CD4-positive, CD25-positive, alpha-beta regulatory T cell (primary cell): ENCODE measurements at regions not wholly inside any gene's neighbourhood (a gene's known extent, or its start where the extent isn't known, plus 50 kb on each side); places are given as distances from the start of the nearest gene placed in this dataset.

Experiments used
- ATAC-seq, 2 donors: fragments of 150-1000 bp; cut with Tn5 transposase; one replicate each; pipeline ENCODE4 v1.10.0; 2021; ENCODE audit warnings: low read depth in 2 of 2, moderate number of reproducible peaks in 2 of 2, moderate library complexity in 1 of 2
- DNase-seq, 3 donors: peaks; one replicate each; pipeline versions ENCODE4 v3.0.0 to v3.0.0-alpha.2; 2012 to 2022; ENCODE audit warnings: mixed read lengths in 1 of 3
- H3K27ac ChIP-seq: one replicate; pipeline ENCODE4 v1.7.0; 2013; ENCODE audit warnings: mild to moderate bottlenecking, low read length; ENCODE audit not compliant: insufficient read depth, poor library complexity, severe bottlenecking
- H3K27me3 ChIP-seq: one replicate; pipeline ENCODE4 v1.7.0; 2013; ENCODE audit warnings: low read length; ENCODE audit not compliant: control insufficient read depth, insufficient read depth
- H3K36me3 ChIP-seq: one replicate; pipeline ENCODE4 v1.7.0; 2013; ENCODE audit warnings: mild to moderate bottlenecking, low read length, moderate library complexity; ENCODE audit not compliant: control insufficient read depth, insufficient read depth
- H3K4me1 ChIP-seq: 2 replicates; pipeline ENCODE4 v1.7.0; 2013; ENCODE audit warnings: mild to moderate bottlenecking, low read length; ENCODE audit not compliant: insufficient read depth, control insufficient read depth, poor library complexity, severe bottlenecking
- H3K4me3 ChIP-seq: one replicate; pipeline ENCODE4 v1.7.0; 2013; ENCODE audit warnings: low read depth, mild to moderate bottlenecking, low read length, moderate library complexity
- H3K9me3 ChIP-seq, 2 experiments: 1 replicate in 1 of 2; 2 replicates in 1 of 2; pipeline ENCODE4 v1.7.0; 2013; ENCODE audit warnings: low read length in 2 of 2, mild to moderate bottlenecking in 1 of 2, moderate library complexity in 1 of 2; ENCODE audit not compliant: control insufficient read depth in 2 of 2
- H3K27ac Mint-ChIP-seq, 3 donors: one replicate each; pipeline ENCODE4 v1.8.0; 2020 to 2022; ENCODE audit warnings: mild to moderate bottlenecking in 3 of 3, mixed read lengths in 3 of 3, moderate library complexity in 2 of 3
- H3K27me3 Mint-ChIP-seq: one replicate; pipeline ENCODE4 v1.8.0; 2022; ENCODE audit warnings: mild to moderate bottlenecking, mixed read lengths
- H3K36me3 Mint-ChIP-seq: one replicate; pipeline ENCODE4 v1.8.0; 2020; ENCODE audit warnings: mixed read lengths
- H3K4me1 Mint-ChIP-seq, 4 donors: one replicate each; pipeline ENCODE4 v1.8.0; 2020 to 2022; ENCODE audit warnings: mixed read lengths in 4 of 4, mild to moderate bottlenecking in 1 of 4
- H3K4me3 Mint-ChIP-seq, 4 donors: one replicate each; pipeline ENCODE4 v1.8.0; 2020 to 2022; ENCODE audit warnings: mild to moderate bottlenecking in 4 of 4, mixed read lengths in 4 of 4, moderate library complexity in 3 of 4
- H3K9me3 Mint-ChIP-seq, 7 donors: one replicate each; pipeline ENCODE4 v1.8.0; 2020 to 2022; ENCODE audit warnings: mixed read lengths in 7 of 7, mild to moderate bottlenecking in 3 of 7, moderate library complexity in 2 of 7

DNA sequence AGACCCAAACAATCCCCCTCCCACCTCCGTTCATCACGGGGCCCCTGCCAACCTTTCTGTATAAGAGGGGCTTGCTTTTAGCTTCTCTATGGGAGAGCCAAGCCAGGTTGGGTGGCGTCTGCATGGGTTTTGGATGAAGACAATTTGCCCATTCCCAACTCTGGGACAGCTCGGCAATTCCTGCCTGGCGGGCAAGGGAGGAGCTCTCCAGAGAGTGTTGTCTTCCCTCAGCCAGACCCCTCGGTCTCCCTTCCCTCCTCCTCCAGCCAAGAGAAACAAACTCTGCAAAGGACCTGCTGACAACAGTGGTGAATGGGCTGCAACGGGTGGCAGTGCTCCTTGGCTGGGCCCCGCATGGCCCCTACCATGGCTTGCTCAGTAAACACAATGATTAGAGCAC is 267.2 kb upstream of the HDAC4 start:
- DNase-seq (no peak), ATAC-seq (no peak)
- Histone ChIP-seq H3K27ac (no peak overlapping the region), H3K4me1 (no peaks in the 10 kb centered on the region), H3K9me3 (no peaks in the 10 kb centered on the region), H3K27me3 (no peaks in the 10 kb centered on the region), H3K36me3 (no peaks in the 10 kb centered on the region), H3K4me3 (no peak overlapping the region)
- H3K4me3 Mint-ChIP-seq = no peak overlapping the region
- H3K9me3 Mint-ChIP-seq = no peaks in the 10 kb centered on the region
- peaks cover 11% of the 10 kb centered on the region for H3K27me3 Mint-ChIP-seq
- H3K27ac Mint-ChIP-seq = no peak overlapping the region
- H3K36me3 Mint-ChIP-seq = no peaks in the 10 kb centered on the region
- H3K4me1 Mint-ChIP-seq = no peaks in the 10 kb centered on the region

GRCh38 chr2:239667431-239667985 is 266.7 kb upstream of the HDAC4 start:
- DNase-seq (no peak), ATAC-seq (no peak)
- Histone ChIP-seq H3K27me3 (no peaks in the 10 kb centered on the region), H3K4me1 (no peaks in the 10 kb centered on the region), H3K4me3 (no peak overlapping the region), H3K36me3 (no peaks in the 10 kb centered on the region), H3K27ac (no peak overlapping the region), H3K9me3 (no peaks in the 10 kb centered on the region)
- Mint-ChIP-seq H3K27me3 (peaks cover 11% of the 10 kb centered on the region), H3K4me3 (no peak overlapping the region), H3K36me3 (no peaks in the 10 kb centered on the region), H3K27ac (peak overlapping the region in 1 of 3 donors; percentile 33), H3K4me1 (no peaks in the 10 kb centered on the region), H3K9me3 (no peaks in the 10 kb centered on the region)

DNA sequence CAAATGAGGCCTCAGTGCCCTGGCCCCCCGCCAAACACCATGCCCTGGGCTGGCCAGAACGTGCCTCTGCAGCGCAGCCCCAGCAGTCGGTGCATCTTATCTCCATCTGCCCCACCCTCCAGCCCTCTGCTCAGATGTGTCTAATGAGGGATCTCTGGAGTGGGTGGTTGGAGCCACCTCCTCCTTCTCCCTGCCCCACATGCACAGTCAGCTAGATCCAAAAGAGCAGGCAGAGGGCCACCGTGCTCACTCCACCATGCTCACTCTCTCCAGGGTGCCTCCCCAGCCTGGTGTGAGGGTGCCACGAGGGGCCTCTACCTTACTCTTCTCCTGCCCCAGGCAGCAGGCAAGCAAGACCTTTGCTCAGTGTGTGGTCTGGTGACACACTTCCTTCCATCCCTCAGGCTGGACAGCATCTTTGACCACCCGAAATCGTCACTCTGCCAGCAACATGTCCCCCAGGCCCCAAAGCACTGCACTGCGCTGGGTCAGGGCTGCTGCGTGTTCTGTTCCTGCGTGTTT is 266.1 kb upstream of the HDAC4 start:
- DNase-seq (no peak), ATAC-seq (no peak)
- H3K9me3 Mint-ChIP-seq = no peaks in the 10 kb centered on the region
- H3K27ac Mint-ChIP-seq = peak overlapping the region in 1 of 3 donors; percentile 33
- Histone ChIP-seq H3K9me3 (no peaks in the 10 kb centered on the region), H3K4me1 (no peaks in the 10 kb centered on the region), H3K27me3 (no peaks in the 10 kb centered on the region), H3K36me3 (no peaks in the 10 kb centered on the region), H3K27ac (no peak overlapping the region), H3K4me3 (no peak overlapping the region)
- no peaks in the 10 kb centered on the region for H3K36me3 Mint-ChIP-seq
- H3K27me3 Mint-ChIP-seq = peaks cover 11% of the 10 kb centered on the region
- H3K4me1 Mint-ChIP-seq = peaks cover 0 to 2% (median 0%) of the 10 kb centered on the region in 4 donors
- H3K4me3 Mint-ChIP-seq = no peak overlapping the region

DNA sequence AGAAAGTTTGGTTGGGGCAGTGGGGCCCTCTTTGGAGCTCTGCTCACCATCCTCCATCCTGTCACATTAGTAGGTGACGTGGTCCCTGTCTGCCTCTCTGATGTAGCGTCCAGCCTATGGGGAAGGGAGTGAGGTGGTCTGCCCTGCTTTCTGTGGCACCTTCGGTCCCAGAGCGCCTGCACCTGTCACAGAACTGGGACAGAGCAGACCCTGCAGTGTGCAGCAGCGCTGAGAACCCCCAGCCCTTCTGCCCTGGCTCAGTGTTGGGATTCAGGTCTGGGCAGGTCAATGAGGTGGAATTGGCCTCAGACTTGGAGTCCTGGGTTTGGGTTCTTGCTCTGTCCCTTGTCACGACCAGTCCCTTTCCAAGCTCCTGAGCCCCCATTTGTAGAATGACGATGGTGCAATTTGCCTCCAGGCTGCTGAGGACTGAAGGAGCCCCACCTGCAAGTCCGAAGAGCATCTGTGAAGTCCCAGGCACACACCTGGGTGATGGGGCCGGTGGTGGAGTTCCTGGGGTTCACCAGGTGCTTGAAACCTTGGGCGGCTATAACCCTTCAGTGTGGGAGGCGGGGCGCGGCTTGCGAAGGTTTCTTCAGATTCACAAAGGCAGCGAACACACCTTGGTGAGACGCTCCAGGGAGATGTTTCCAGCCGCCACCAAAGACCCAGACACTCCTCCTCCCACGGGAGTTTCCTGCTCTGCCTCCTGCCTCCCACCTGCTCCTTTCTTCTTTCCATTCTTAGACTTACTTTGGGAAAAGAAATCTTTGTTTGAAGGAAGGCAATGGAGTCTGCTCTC is 265.4 kb upstream of the HDAC4 start:
- no peak overlapping the region for H3K27ac Mint-ChIP-seq
- Histone ChIP-seq H3K4me1 (no peaks in the 10 kb centered on the region), H3K27ac (no peak overlapping the region), H3K4me3 (no peak overlapping the region), H3K27me3 (no peaks in the 10 kb centered on the region), H3K9me3 (no peaks in the 10 kb centered on the region), H3K36me3 (no peaks in the 10 kb centered on the region)
- DNase-seq (no peak), ATAC-seq (no peak)
- H3K9me3 Mint-ChIP-seq = no peaks in the 10 kb centered on the region
- peak overlapping the region in 1 of 4 donors; percentile 3 for H3K4me3 Mint-ChIP-seq
- peaks cover 14% of the 10 kb centered on the region for H3K27me3 Mint-ChIP-seq
- peaks cover 0 to 3% (median under 1%) of the 10 kb centered on the region in 4 donors for H3K4me1 Mint-ChIP-seq
- H3K36me3 Mint-ChIP-seq = no peaks in the 10 kb centered on the region

- DNase-seq = no peak
- Mint-ChIP-seq H3K27me3 (peaks cover 22% of the 10 kb centered on the region), H3K36me3 (no peaks in the 10 kb centered on the region), H3K27ac (no peak overlapping the region), H3K4me3 (no peak overlapping the region), H3K9me3 (no peaks in the 10 kb centered on the region), H3K4me1 (peaks cover 0 to 3% (median under 1%) of the 10 kb centered on the region in 4 donors)
- no peaks in the 10 kb centered on the region for H3K4me1 ChIP-seq
- no peaks in the 10 kb centered on the region for H3K9me3 ChIP-seq
- no peak overlapping the region for H3K27ac ChIP-seq
- H3K36me3 ChIP-seq = no peaks in the 10 kb centered on the region
- ATAC-seq = no peak
- no peak overlapping the region for H3K4me3 ChIP-seq
- H3K27me3 ChIP-seq = no peaks in the 10 kb centered on the region
Measured at GRCh38 chr2:239664216-239664810, 263.5 kb upstream of the HDAC4 start.

DNA sequence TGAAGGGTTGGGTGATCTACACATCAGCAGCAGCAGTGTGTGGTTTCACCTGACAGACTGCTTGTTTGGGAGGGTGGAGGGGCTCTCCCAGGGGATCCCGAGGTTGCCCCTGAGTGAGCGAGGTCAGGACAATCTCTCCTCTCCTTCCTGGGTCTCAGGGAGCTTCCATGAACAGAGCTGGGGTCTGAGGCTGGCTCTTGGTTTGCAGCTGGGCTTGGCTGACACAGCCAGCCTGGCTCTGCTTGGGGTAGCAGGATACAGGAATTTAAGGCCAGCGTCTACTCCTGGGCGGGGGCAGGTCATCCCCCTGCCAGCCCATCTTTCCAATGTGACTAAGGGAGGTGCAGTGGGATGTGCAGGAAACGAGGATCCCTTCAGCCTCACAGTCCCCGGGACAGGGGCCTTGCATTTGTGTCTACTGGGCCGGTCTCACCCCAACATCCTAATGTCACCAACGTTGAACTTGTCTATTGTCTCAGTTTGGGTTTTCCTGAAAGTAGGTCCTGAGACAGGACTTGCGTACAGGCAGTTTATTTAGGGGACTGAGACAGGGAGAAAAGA is 262.6 kb upstream of the HDAC4 start:
- Mint-ChIP-seq H3K9me3 (no peaks in the 10 kb centered on the region), H3K4me3 (no peak overlapping the region), H3K36me3 (no peaks in the 10 kb centered on the region), H3K27me3 (peaks cover 18% of the 10 kb centered on the region), H3K27ac (no peak overlapping the region), H3K4me1 (peaks cover 0 to 3% (median under 1%) of the 10 kb centered on the region in 4 donors)
- no peak for ATAC-seq
- no peak overlapping the region for H3K4me3 ChIP-seq
- H3K27me3 ChIP-seq = no peaks in the 10 kb centered on the region
- H3K36me3 ChIP-seq = no peaks in the 10 kb centered on the region
- H3K27ac ChIP-seq = no peak overlapping the region
- DNase-seq = no peak
- no peaks in the 10 kb centered on the region for H3K4me1 ChIP-seq
- no peaks in the 10 kb centered on the region for H3K9me3 ChIP-seq

GRCh38 chr2:239662413-239663120 is 261.7 kb upstream of the HDAC4 start:
- ATAC-seq (no peak), DNase-seq (no peak)
- peaks cover 22% of the 10 kb centered on the region for H3K27me3 Mint-ChIP-seq
- no peak overlapping the region for H3K4me3 Mint-ChIP-seq
- H3K27ac ChIP-seq = no peak overlapping the region
- no peaks in the 10 kb centered on the region for H3K36me3 ChIP-seq
- H3K4me1 ChIP-seq = no peaks in the 10 kb centered on the region
- H3K9me3 ChIP-seq = no peaks in the 10 kb centered on the region
- H3K27me3 ChIP-seq = no peaks in the 10 kb centered on the region
- peaks cover 0 to 3% (median under 1%) of the 10 kb centered on the region in 4 donors for H3K4me1 Mint-ChIP-seq
- no peaks in the 10 kb centered on the region for H3K36me3 Mint-ChIP-seq
- no peaks in the 10 kb centered on the region for H3K9me3 Mint-ChIP-seq
- H3K4me3 ChIP-seq = no peak overlapping the region
- H3K27ac Mint-ChIP-seq = no peak overlapping the region
